ENCODE measurements at regions not wholly inside any gene's neighbourhood (a gene's known extent, or its start where the extent isn't known, plus 50 kb on each side); places are given as distances from the start of the nearest gene placed in this dataset.

GRCh38 chr21:43297989-43298388, 128.9 kb downstream of the SIK1 start:
- TF ChIP-seq EZH2 (IDR thresholded peaks at IDR 0.05; ENCODE audit: borderline replicate concordance, low read depth, low read length, poor library complexity, severe bottlenecking) (no peak), CTCF (conservative IDR thresholded peaks at IDR 0.05; ENCODE audit: low read depth, low read length) (no peak)

Data from A673 (cell line).